ENCODE measurements at regions not wholly inside any gene's neighbourhood (a gene's known extent, or its start where the extent isn't known, plus 50 kb on each side); places are given as distances from the start of the nearest gene placed in this dataset.
"Not testable (repeated sequence)": the region's sequence is repeated elsewhere in the genome, so short reads cannot be mapped to it uniquely, and the experiment has no call there.

- H3K4me3 Mint-ChIP-seq, result no peak overlapping the region
These were observed 620.8 kb upstream of the AUTS2 start for GRCh38 chr7:68977385-68978055.

GRCh38 chr7:68978710-68979109 is 619.6 kb upstream of the AUTS2 start:
- no peak overlapping the region for H3K4me3 ChIP-seq (ENCODE audit: low read length)
- no peak for DNase-seq
- intact Hi-C loops (cut with micrococcal nuclease), result no loop called here
- Mint-ChIP-seq H3K4me1 (no peaks in the 10 kb centered on the region), H3K36me3 (no peaks in the 10 kb centered on the region), H3K9me3 (peaks cover 7 to 11% of the 10 kb centered on the region in 2 donors), H3K27me3 (ENCODE audit: low read depth in 2 of 2) (no peaks in the 10 kb centered on the region), H3K4me3 (no peak overlapping the region), H3K27ac (no peak overlapping the region)
- no peaks in the 10 kb centered on the region for H3K4me1 ChIP-seq (ENCODE audit: control insufficient read depth, insufficient read depth, low read length)
- no peaks in the 10 kb centered on the region for H3K36me3 ChIP-seq (ENCODE audit: control insufficient read depth, insufficient read depth, low read length)
- no peak for TF ChIP-seq CTCF (IDR thresholded peaks at IDR 0.05)
- H3K27me3 ChIP-seq (ENCODE audit: control insufficient read depth, insufficient read depth, low read length), result no peaks in the 10 kb centered on the region
- WGBS (ENCODE audit: insufficient coverage), result 92% methylated on average over 4 of the region's 4 CpGs
- no peaks in the 10 kb centered on the region for H3K9me3 ChIP-seq (ENCODE audit: control insufficient read depth, insufficient read depth, low read length)
- no peak for ATAC-seq
- H3K27ac ChIP-seq (ENCODE audit: low read length), result no peak overlapping the region

More at GRCh38 chr7:68977385-68978055, 620.8 kb upstream of the AUTS2 start:
- no peaks in the 10 kb centered on the region for H3K27me3 Mint-ChIP-seq (ENCODE audit: low read depth in 2 of 2)
- H3K9me3 Mint-ChIP-seq, result peaks cover 7 to 15% of the 10 kb centered on the region in 2 donors
- no peak for TF ChIP-seq CTCF (IDR thresholded peaks at IDR 0.05)
- WGBS (ENCODE audit: insufficient coverage), result 78% methylated on average over 14 of the region's 14 CpGs
- H3K36me3 Mint-ChIP-seq, result no peaks in the 10 kb centered on the region
- DNase-seq (no peak), ATAC-seq (no peak)
- intact Hi-C loops (cut with micrococcal nuclease), result no loop called here
- no peaks in the 10 kb centered on the region for H3K4me1 Mint-ChIP-seq
- no peak overlapping the region for H3K27ac Mint-ChIP-seq
- Histone ChIP-seq H3K27me3 (ENCODE audit: control insufficient read depth, insufficient read depth, low read length) (no peaks in the 10 kb centered on the region), H3K4me3 (ENCODE audit: low read length) (no peak overlapping the region), H3K9me3 (ENCODE audit: control insufficient read depth, insufficient read depth, low read length) (no peaks in the 10 kb centered on the region), H3K4me1 (ENCODE audit: control insufficient read depth, insufficient read depth, low read length) (no peaks in the 10 kb centered on the region), H3K36me3 (ENCODE audit: control insufficient read depth, insufficient read depth, low read length) (no peaks in the 10 kb centered on the region), H3K27ac (ENCODE audit: low read length) (no peak overlapping the region)

GRCh38 chr7:68980011-68980410 is 618.3 kb upstream of the AUTS2 start:
- H3K9me3 ChIP-seq (ENCODE audit: control insufficient read depth, insufficient read depth, low read length), result no peaks in the 10 kb centered on the region
- Mint-ChIP-seq H3K4me1 (no peaks in the 10 kb centered on the region), H3K36me3 (no peaks in the 10 kb centered on the region), H3K4me3 (no peak overlapping the region), H3K27ac (no peak overlapping the region), H3K9me3 (peaks cover 7 to 10% of the 10 kb centered on the region in 2 donors), H3K27me3 (ENCODE audit: low read depth in 2 of 2) (no peaks in the 10 kb centered on the region)
- no CpG with 5 or more reads among the region's 1 CpG for WGBS (ENCODE audit: insufficient coverage)
- no peak overlapping the region for H3K4me3 ChIP-seq (ENCODE audit: low read length)
- DNase-seq (no peak), ATAC-seq (no peak)
- no peaks in the 10 kb centered on the region for H3K36me3 ChIP-seq (ENCODE audit: control insufficient read depth, insufficient read depth, low read length)
- H3K27ac ChIP-seq (ENCODE audit: low read length), result no peak overlapping the region
- no peak for TF ChIP-seq CTCF (IDR thresholded peaks at IDR 0.05)
- H3K4me1 ChIP-seq (ENCODE audit: control insufficient read depth, insufficient read depth, low read length), result no peaks in the 10 kb centered on the region
- no peaks in the 10 kb centered on the region for H3K27me3 ChIP-seq (ENCODE audit: control insufficient read depth, insufficient read depth, low read length)
- intact Hi-C loops (cut with micrococcal nuclease), result no loop called here

- ATAC-seq; DNase-seq; H3K27ac ChIP-seq (ENCODE audit: low read length); H3K4me3 ChIP-seq (ENCODE audit: low read length); H3K36me3 Mint-ChIP-seq; H3K9me3 ChIP-seq (ENCODE audit: control insufficient read depth, insufficient read depth, low read length); H3K27ac Mint-ChIP-seq; H3K27me3 Mint-ChIP-seq (ENCODE audit: low read depth in 2 of 2); H3K36me3 ChIP-seq (ENCODE audit: control insufficient read depth, insufficient read depth, low read length); H3K4me1 ChIP-seq (ENCODE audit: control insufficient read depth, insufficient read depth, low read length); H3K4me1 Mint-ChIP-seq; H3K27me3 ChIP-seq (ENCODE audit: control insufficient read depth, insufficient read depth, low read length); H3K4me3 Mint-ChIP-seq; intact Hi-C loops (cut with micrococcal nuclease): not testable (repeated sequence)
- 60% methylated on average over 2 of the region's 2 CpGs for WGBS (ENCODE audit: insufficient coverage)
- peaks cover 10 to 13% of the 10 kb centered on the region in 2 donors for H3K9me3 Mint-ChIP-seq
These were observed 617.8 kb upstream of the AUTS2 start for GRCh38 chr7:68980432-68980831.

All from natural killer cell (primary cell).